Ectodermal cell (in vitro differentiated cells): ENCODE measurements at regions not wholly inside any gene's neighbourhood (a gene's known extent, or its start where the extent isn't known, plus 50 kb on each side); places are given as distances from the start of the nearest gene placed in this dataset.

ENCODE experiments used
- H3K27ac ChIP-seq: 2 replicates; pipeline ENCODE4 v1.7.0; 2013; ENCODE audit warnings: mild to moderate bottlenecking, low read depth, low read length; ENCODE audit not compliant: insufficient read depth, poor library complexity, severe bottlenecking
- H3K27me3 ChIP-seq: 2 replicates; pipeline ENCODE4 v1.7.0; 2013; ENCODE audit warnings: mild to moderate bottlenecking, low read length; ENCODE audit not compliant: insufficient read depth, control insufficient read depth, poor library complexity, severe bottlenecking
- H3K36me3 ChIP-seq: one replicate; pipeline ENCODE4 v1.7.0; 2013; ENCODE audit warnings: low read length; ENCODE audit not compliant: control insufficient read depth, insufficient read depth
- H3K4me1 ChIP-seq: one replicate; pipeline ENCODE4 v1.7.0; 2013; ENCODE audit warnings: low read length; ENCODE audit not compliant: control insufficient read depth, insufficient read depth
- H3K4me3 ChIP-seq: 2 replicates; pipeline ENCODE4 v1.7.0; 2013; ENCODE audit warnings: low read depth, low read length, control low read depth; ENCODE audit not compliant: insufficient read depth
- H3K9me3 ChIP-seq: 2 replicates; pipeline ENCODE4 v1.7.0; 2013; ENCODE audit warnings: mild to moderate bottlenecking, low read length, moderate library complexity; ENCODE audit not compliant: control insufficient read depth
- WGBS, 2 experiments: methylation state at CpG; one replicate each; pipeline ENCODE4 v1.1.7; 2013; ENCODE audit warnings: missing lambda C conversion rate in 2 of 2; 5-methylcytosine and 5-hydroxymethylcytosine counted together

- H3K4me1 ChIP-seq, result no peaks in the 10 kb centered on the region
- H3K36me3 ChIP-seq, result no peaks in the 10 kb centered on the region
- H3K27me3 ChIP-seq, result no peaks in the 10 kb centered on the region
- H3K9me3 ChIP-seq, result no peaks in the 10 kb centered on the region
- no peak overlapping the region for H3K27ac ChIP-seq
- WGBS, 2 experiments, result 100% methylated on average over 1 of the region's 2 CpGs
- H3K4me3 ChIP-seq, result no peak overlapping the region
These were observed 225.1 kb upstream of the ADGRB3 start for GRCh38 chr6:68410021-68410420.

- no peaks in the 10 kb centered on the region for H3K27me3 ChIP-seq
- no peak overlapping the region for H3K27ac ChIP-seq
- 89% methylated on average over 2 of the region's 2 CpGs for WGBS, 2 experiments
- no peaks in the 10 kb centered on the region for H3K4me1 ChIP-seq
- no peak overlapping the region for H3K4me3 ChIP-seq
- H3K36me3 ChIP-seq, result no peaks in the 10 kb centered on the region
- H3K9me3 ChIP-seq, result no peaks in the 10 kb centered on the region
These were observed 234.7 kb upstream of the ADGRB3 start for GRCh38 chr6:68400396-68400795.

GRCh38 chr6:68391953-68392352, 243.1 kb upstream of the ADGRB3 start:
- Histone ChIP-seq H3K9me3 (no peaks in the 10 kb centered on the region), H3K36me3 (no peaks in the 10 kb centered on the region), H3K4me1 (no peaks in the 10 kb centered on the region), H3K27me3 (no peaks in the 10 kb centered on the region), H3K27ac (no peak overlapping the region), H3K4me3 (no peak overlapping the region)

GRCh38 chr6:68372991-68373390, 262.1 kb upstream of the ADGRB3 start:
- Histone ChIP-seq H3K27ac (no peak overlapping the region), H3K4me1 (no peaks in the 10 kb centered on the region), H3K27me3 (no peaks in the 10 kb centered on the region), H3K9me3 (no peaks in the 10 kb centered on the region), H3K4me3 (no peak overlapping the region), H3K36me3 (no peaks in the 10 kb centered on the region)
- 93 to 95% methylated on average over 4 to 5 of the region's 5 CpGs for WGBS, 2 experiments

- Histone ChIP-seq H3K27ac (no peak overlapping the region), H3K4me1 (no peaks in the 10 kb centered on the region), H3K4me3 (no peak overlapping the region), H3K27me3 (no peaks in the 10 kb centered on the region), H3K36me3 (no peaks in the 10 kb centered on the region), H3K9me3 (no peaks in the 10 kb centered on the region)
- no CpG with 5 or more reads among the region's 1 CpG for WGBS, 2 experiments
These were observed 266.2 kb upstream of the ADGRB3 start for GRCh38 chr6:68368845-68369244.

- 91 to 95% methylated on average over 2 of the region's 2 CpGs for WGBS, 2 experiments
- H3K36me3 ChIP-seq, result no peaks in the 10 kb centered on the region
These were observed 270.7 kb upstream of the ADGRB3 start for GRCh38 chr6:68364271-68364805.

GRCh38 chr6:68343901-68344300, 291.2 kb upstream of the ADGRB3 start:
- no peaks in the 10 kb centered on the region for H3K27me3 ChIP-seq
- no peaks in the 10 kb centered on the region for H3K4me1 ChIP-seq
- H3K9me3 ChIP-seq, result no peaks in the 10 kb centered on the region
- H3K4me3 ChIP-seq, result no peak overlapping the region
- H3K36me3 ChIP-seq, result no peaks in the 10 kb centered on the region
- H3K27ac ChIP-seq, result no peak overlapping the region
- 67 to 75% methylated on average over 1 of the region's 1 CpG for whole genome bisulfite sequencing, 2 experiments

More at GRCh38 chr6:68364271-68364805, 270.7 kb upstream of the ADGRB3 start:
- Histone ChIP-seq H3K9me3 (no peaks in the 10 kb centered on the region), H3K4me1 (no peaks in the 10 kb centered on the region), H3K27me3 (no peaks in the 10 kb centered on the region), H3K4me3 (no peak overlapping the region), H3K27ac (no peak overlapping the region)

- Histone ChIP-seq H3K4me3 (no peak overlapping the region), H3K36me3 (no peaks in the 10 kb centered on the region), H3K9me3 (no peaks in the 10 kb centered on the region), H3K4me1 (no peaks in the 10 kb centered on the region), H3K27me3 (no peaks in the 10 kb centered on the region), H3K27ac (no peak overlapping the region)
- 88 to 90% methylated on average over 1 of the region's 1 CpG for WGBS, 2 experiments
These were observed 292.8 kb upstream of the ADGRB3 start for GRCh38 chr6:68342286-68342685.

- H3K4me1 ChIP-seq, result no peaks in the 10 kb centered on the region
- no peaks in the 10 kb centered on the region for H3K36me3 ChIP-seq
- H3K27ac ChIP-seq, result no peak overlapping the region
- H3K4me3 ChIP-seq, result no peak overlapping the region
- no peaks in the 10 kb centered on the region for H3K9me3 ChIP-seq
- H3K27me3 ChIP-seq, result no peaks in the 10 kb centered on the region
These were observed 295.5 kb upstream of the ADGRB3 start for GRCh38 chr6:68339488-68340131.

- no peak overlapping the region for H3K4me3 ChIP-seq
- no peak overlapping the region for H3K27ac ChIP-seq
- no peaks in the 10 kb centered on the region for H3K4me1 ChIP-seq
These were observed 301.6 kb upstream of the ADGRB3 start for GRCh38 chr6:68333442-68333841.

GRCh38 chr6:68328156-68328555, 306.9 kb upstream of the ADGRB3 start:
- Histone ChIP-seq H3K9me3 (no peaks in the 10 kb centered on the region), H3K27me3 (no peaks in the 10 kb centered on the region), H3K4me1 (no peaks in the 10 kb centered on the region), H3K36me3 (no peaks in the 10 kb centered on the region), H3K4me3 (no peak overlapping the region), H3K27ac (no peak overlapping the region)
- 91 to 100% methylated on average over 1 of the region's 2 CpGs for WGBS, 2 experiments

More at GRCh38 chr6:68333442-68333841, 301.6 kb upstream of the ADGRB3 start:
- Histone ChIP-seq H3K27me3 (no peaks in the 10 kb centered on the region), H3K9me3 (no peaks in the 10 kb centered on the region), H3K36me3 (no peaks in the 10 kb centered on the region)
